Stimulated activated naive CD8-positive, alpha-beta T cell treated with anti-CD3 and anti-CD28 coated beads, Interleukin-15, amount 100 ng/mL, for 72 hours (primary cell): ENCODE measurements at regions not wholly inside any gene's neighbourhood (a gene's known extent, or its start where the extent isn't known, plus 50 kb on each side); places are given as distances from the start of the nearest gene placed in this dataset.
A peak's percentile ranks its signal among the peaks of the same experiment; 100 is the strongest.

ENCODE experiments used
- ATAC-seq: fragments of 150-1000 bp; cut with Tn5 transposase; 2 replicates; pipeline ENCODE4 v1.10.0; 2021; ENCODE audit warnings: mild to moderate bottlenecking, moderate library complexity
- DNase-seq, 2 donors: peaks; one replicate each; pipeline ENCODE4 v3.0.0; 2021 to 2022
- H3K27ac Mint-ChIP-seq, 2 donors: one replicate each; pipeline ENCODE4 v1.8.0; 2022; ENCODE audit warnings: mild to moderate bottlenecking in 2 of 2, mixed read lengths in 2 of 2, moderate library complexity in 2 of 2
- H3K27me3 Mint-ChIP-seq: one replicate; pipeline ENCODE4 v1.8.0; 2022; ENCODE audit warnings: mixed read lengths
- H3K4me1 Mint-ChIP-seq: one replicate; pipeline ENCODE4 v1.8.0; 2022; ENCODE audit warnings: mild to moderate bottlenecking, mixed read lengths
- H3K4me3 Mint-ChIP-seq, 2 donors: one replicate each; pipeline ENCODE4 v1.8.0; 2022; ENCODE audit warnings: mild to moderate bottlenecking in 2 of 2, mixed read lengths in 2 of 2, moderate library complexity in 1 of 2
- H3K9me3 Mint-ChIP-seq, 2 donors: one replicate each; pipeline ENCODE4 v1.8.0; 2022; ENCODE audit warnings: mixed read lengths in 2 of 2

- H3K4me3 Mint-ChIP-seq, result no peak overlapping the region
- H3K4me1 Mint-ChIP-seq, result no peaks in the 10 kb centered on the region
- ATAC-seq (no peak), DNase-seq (no peak)
- H3K27me3 Mint-ChIP-seq, result peaks cover 29% of the 10 kb centered on the region
- H3K27ac Mint-ChIP-seq, result no peak overlapping the region
- H3K9me3 Mint-ChIP-seq, result no peaks in the 10 kb centered on the region
Observed at GRCh38 chr1:232291261-232291660, 338.7 kb downstream of the SIPA1L2 start.

- no peak overlapping the region for H3K4me3 Mint-ChIP-seq
- no peaks in the 10 kb centered on the region for H3K9me3 Mint-ChIP-seq
- peak overlapping the region in 1 of 2 donors; percentile 41 for H3K27ac Mint-ChIP-seq
- peaks cover 23% of the 10 kb centered on the region for H3K27me3 Mint-ChIP-seq
- H3K4me1 Mint-ChIP-seq, result no peaks in the 10 kb centered on the region
- no peak for ATAC-seq
- no peak for DNase-seq
Observed at GRCh38 chr1:232290570-232290969, 339.4 kb downstream of the SIPA1L2 start.

GRCh38 chr1:232287676-232288569 lies 342.0 kb downstream of the SIPA1L2 start:
- DNase-seq (no peak), ATAC-seq (no peak)
- H3K27ac Mint-ChIP-seq, result no peak overlapping the region
- H3K4me1 Mint-ChIP-seq, result no peaks in the 10 kb centered on the region
- no peak overlapping the region for H3K4me3 Mint-ChIP-seq
- no peaks in the 10 kb centered on the region for H3K9me3 Mint-ChIP-seq
- H3K27me3 Mint-ChIP-seq, result peaks cover 19% of the 10 kb centered on the region

GRCh38 chr1:232285138-232285537 lies 344.8 kb downstream of the SIPA1L2 start:
- no peak overlapping the region for H3K4me3 Mint-ChIP-seq
- ATAC-seq (no peak), DNase-seq (no peak)
- no peaks in the 10 kb centered on the region for H3K4me1 Mint-ChIP-seq
- no peaks in the 10 kb centered on the region for H3K9me3 Mint-ChIP-seq
- H3K27me3 Mint-ChIP-seq, result peaks cover 16% of the 10 kb centered on the region
- H3K27ac Mint-ChIP-seq, result no peak overlapping the region

GRCh38 chr1:232283864-232284263 lies 346.1 kb downstream of the SIPA1L2 start:
- DNase-seq, result no peak
- Mint-ChIP-seq H3K4me1 (no peaks in the 10 kb centered on the region), H3K4me3 (no peak overlapping the region), H3K27ac (no peak overlapping the region), H3K27me3 (peaks cover 19% of the 10 kb centered on the region), H3K9me3 (no peaks in the 10 kb centered on the region)
- ATAC-seq, result no peak

- no peak for DNase-seq
- H3K4me3 Mint-ChIP-seq, result no peak overlapping the region
- no peak for ATAC-seq
- peaks cover 19% of the 10 kb centered on the region for H3K27me3 Mint-ChIP-seq
- H3K27ac Mint-ChIP-seq, result no peak overlapping the region
- no peaks in the 10 kb centered on the region for H3K9me3 Mint-ChIP-seq
- H3K4me1 Mint-ChIP-seq, result no peaks in the 10 kb centered on the region
Observed at GRCh38 chr1:232282498-232282897, 347.4 kb downstream of the SIPA1L2 start.

GRCh38 chr1:232280910-232281309 lies 349.0 kb downstream of the SIPA1L2 start:
- Mint-ChIP-seq H3K27ac (no peak overlapping the region), H3K27me3 (peaks cover 29% of the 10 kb centered on the region), H3K4me3 (no peak overlapping the region), H3K9me3 (no peaks in the 10 kb centered on the region), H3K4me1 (no peaks in the 10 kb centered on the region)
- DNase-seq (no peak), ATAC-seq (no peak)

- no peak for ATAC-seq
- Mint-ChIP-seq H3K4me3 (no peak overlapping the region), H3K4me1 (no peaks in the 10 kb centered on the region), H3K27me3 (peaks cover 29% of the 10 kb centered on the region), H3K27ac (no peak overlapping the region), H3K9me3 (no peaks in the 10 kb centered on the region)
- no peak for DNase-seq
Observed at GRCh38 chr1:232279909-232280400, 350.0 kb downstream of the SIPA1L2 start.

GRCh38 chr1:232278925-232279324 lies 351.0 kb downstream of the SIPA1L2 start:
- Mint-ChIP-seq H3K4me1 (no peaks in the 10 kb centered on the region), H3K27ac (no peak overlapping the region), H3K9me3 (no peaks in the 10 kb centered on the region), H3K27me3 (peaks cover 29% of the 10 kb centered on the region), H3K4me3 (no peak overlapping the region)
- no peak for DNase-seq
- ATAC-seq, result no peak

- DNase-seq (no peak), ATAC-seq (no peak)
- H3K27me3 Mint-ChIP-seq, result peaks cover 28% of the 10 kb centered on the region
- no peaks in the 10 kb centered on the region for H3K9me3 Mint-ChIP-seq
- no peak overlapping the region for H3K4me3 Mint-ChIP-seq
- H3K27ac Mint-ChIP-seq, result no peak overlapping the region
- H3K4me1 Mint-ChIP-seq, result no peaks in the 10 kb centered on the region
Observed at GRCh38 chr1:232276651-232277050, 353.3 kb downstream of the SIPA1L2 start.

- Mint-ChIP-seq H3K27ac (no peak overlapping the region), H3K4me3 (no peak overlapping the region), H3K27me3 (peaks cover 29% of the 10 kb centered on the region), H3K4me1 (no peaks in the 10 kb centered on the region), H3K9me3 (no peaks in the 10 kb centered on the region)
- ATAC-seq (no peak), DNase-seq (no peak)
Observed at GRCh38 chr1:232274999-232275710, 354.8 kb downstream of the SIPA1L2 start.

GRCh38 chr1:232274236-232274855 lies 355.6 kb downstream of the SIPA1L2 start:
- DNase-seq (no peak), ATAC-seq (no peak)
- Mint-ChIP-seq H3K4me3 (no peak overlapping the region), H3K27me3 (peaks cover 29% of the 10 kb centered on the region), H3K9me3 (no peaks in the 10 kb centered on the region), H3K4me1 (no peaks in the 10 kb centered on the region), H3K27ac (no peak overlapping the region)

- Mint-ChIP-seq H3K9me3 (no peaks in the 10 kb centered on the region), H3K27me3 (peaks cover 29% of the 10 kb centered on the region), H3K4me1 (no peaks in the 10 kb centered on the region), H3K4me3 (no peak overlapping the region), H3K27ac (no peak overlapping the region)
- no peak for ATAC-seq
- DNase-seq, result no peak
Observed at GRCh38 chr1:232273011-232273410, 356.9 kb downstream of the SIPA1L2 start.

GRCh38 chr1:232271991-232272589 lies 357.8 kb downstream of the SIPA1L2 start:
- Mint-ChIP-seq H3K4me1 (no peaks in the 10 kb centered on the region), H3K27me3 (peaks cover 29% of the 10 kb centered on the region), H3K9me3 (no peaks in the 10 kb centered on the region), H3K4me3 (no peak overlapping the region), H3K27ac (no peak overlapping the region)
- no peak for DNase-seq
- no peak for ATAC-seq

GRCh38 chr1:232271299-232271698 lies 358.6 kb downstream of the SIPA1L2 start:
- Mint-ChIP-seq H3K4me1 (no peaks in the 10 kb centered on the region), H3K27me3 (peaks cover 23% of the 10 kb centered on the region), H3K9me3 (no peaks in the 10 kb centered on the region), H3K4me3 (no peak overlapping the region), H3K27ac (peak overlapping the region in 1 of 2 donors; percentile 53)
- DNase-seq (no peak), ATAC-seq (no peak)
